ENCODE measurements at regions not wholly inside any gene's neighbourhood (a gene's known extent, or its start where the extent isn't known, plus 50 kb on each side); places are given as distances from the start of the nearest gene placed in this dataset.

DNA sequence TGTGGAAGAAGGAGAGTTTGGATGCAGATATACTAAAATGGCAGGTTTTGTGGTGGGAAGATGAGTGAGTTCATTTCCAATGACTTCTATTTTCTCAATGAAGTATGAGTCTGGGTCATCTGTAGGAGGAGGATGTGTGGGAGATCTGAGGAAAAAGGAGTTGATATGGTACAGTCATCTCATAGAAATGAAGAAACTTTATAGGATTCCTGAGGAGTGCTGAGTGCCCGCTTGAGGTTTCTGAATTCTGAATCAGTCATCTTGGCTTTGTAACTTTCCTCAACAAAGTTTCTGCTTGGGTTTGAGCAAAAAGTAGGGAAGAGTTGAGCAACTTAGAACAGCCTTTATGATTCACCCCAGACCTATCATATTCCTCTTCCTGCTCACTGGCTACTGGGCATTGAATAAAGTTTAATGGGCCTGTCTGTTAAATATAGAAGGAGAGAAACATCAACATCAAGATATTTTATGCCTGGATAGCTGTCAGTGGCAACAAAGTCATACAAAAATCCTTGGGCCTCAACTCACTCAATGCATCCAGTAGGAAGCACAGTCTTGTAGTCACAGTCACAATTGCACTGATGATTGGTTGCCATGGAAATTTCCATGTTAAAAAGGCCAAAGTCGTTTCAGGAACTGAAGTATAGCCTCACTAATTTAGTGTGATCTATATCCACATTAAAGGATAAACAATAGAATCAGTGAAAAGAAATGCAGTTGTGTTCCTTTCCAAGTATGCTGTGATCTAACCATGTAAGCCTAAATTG, 284.7 kb downstream of the DUSP6 start:
- H3K4me2 ChIP-seq (ENCODE audit: low read length) = no peak overlapping the region
- TF ChIP-seq, protein P1, sequence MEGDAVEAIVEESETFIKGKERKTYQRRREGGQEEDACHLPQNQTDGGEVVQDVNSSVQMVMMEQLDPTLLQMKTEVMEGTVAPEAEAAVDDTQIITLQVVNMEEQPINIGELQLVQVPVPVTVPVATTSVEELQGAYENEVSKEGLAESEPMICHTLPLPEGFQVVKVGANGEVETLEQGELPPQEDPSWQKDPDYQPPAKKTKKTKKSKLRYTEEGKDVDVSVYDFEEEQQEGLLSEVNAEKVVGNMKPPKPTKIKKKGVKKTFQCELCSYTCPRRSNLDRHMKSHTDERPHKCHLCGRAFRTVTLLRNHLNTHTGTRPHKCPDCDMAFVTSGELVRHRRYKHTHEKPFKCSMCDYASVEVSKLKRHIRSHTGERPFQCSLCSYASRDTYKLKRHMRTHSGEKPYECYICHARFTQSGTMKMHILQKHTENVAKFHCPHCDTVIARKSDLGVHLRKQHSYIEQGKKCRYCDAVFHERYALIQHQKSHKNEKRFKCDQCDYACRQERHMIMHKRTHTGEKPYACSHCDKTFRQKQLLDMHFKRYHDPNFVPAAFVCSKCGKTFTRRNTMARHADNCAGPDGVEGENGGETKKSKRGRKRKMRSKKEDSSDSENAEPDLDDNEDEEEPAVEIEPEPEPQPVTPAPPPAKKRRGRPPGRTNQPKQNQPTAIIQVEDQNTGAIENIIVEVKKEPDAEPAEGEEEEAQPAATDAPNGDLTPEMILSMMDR (IDR thresholded peaks at IDR 0.05; ENCODE audit: low read depth, low read length, poor library complexity, severe bottlenecking) = no peak
- no peak for TF ChIP-seq EZH2phosphoT487 (IDR thresholded peaks at IDR 0.05; ENCODE audit: borderline replicate concordance, low read length)
- H3K36me3 ChIP-seq (ENCODE audit: control insufficient read depth, low read length) = no peaks in the 10 kb centered on the region

DNA sequence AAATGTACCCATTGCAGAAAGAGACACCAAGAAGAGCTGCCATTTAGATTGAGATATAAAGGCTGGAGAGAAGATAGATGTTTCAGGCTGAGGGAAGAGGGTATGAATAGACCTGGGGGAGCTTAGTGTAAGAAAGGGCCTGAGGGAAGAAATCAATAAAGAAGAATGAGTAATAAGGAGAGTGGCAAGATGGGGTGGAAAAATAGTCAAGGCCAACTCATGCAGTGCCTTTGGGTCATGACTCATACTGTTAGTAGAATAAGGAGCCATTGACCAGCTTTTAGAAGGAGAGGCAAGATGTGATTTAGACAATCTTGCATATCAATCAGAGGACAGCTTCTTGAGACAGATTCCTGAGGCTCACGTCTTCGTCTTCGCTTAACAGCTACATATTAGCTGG, 287.5 kb downstream of the DUSP6 start:
- H3K36me3 ChIP-seq (ENCODE audit: control insufficient read depth, low read length) = no peaks in the 10 kb centered on the region
- no peak overlapping the region for H3K27ac ChIP-seq (ENCODE audit: low read depth, low read length)
- H4K20me1 ChIP-seq (ENCODE audit: control insufficient read depth, insufficient read depth, low read depth, low read length) = no peaks in the 10 kb centered on the region
- H3K4me2 ChIP-seq (ENCODE audit: low read length) = no peak overlapping the region
- no peaks in the 10 kb centered on the region for H3K9me3 ChIP-seq (ENCODE audit: control insufficient read depth, insufficient read depth, low read length)
- H3K79me2 ChIP-seq (ENCODE audit: control insufficient read depth, low read length) = no peaks in the 10 kb centered on the region
- no peak for TF ChIP-seq EZH2phosphoT487 (IDR thresholded peaks at IDR 0.05; ENCODE audit: borderline replicate concordance, low read length)
- TF ChIP-seq, protein P1 (IDR thresholded peaks at IDR 0.05; ENCODE audit: low read depth, low read length, poor library complexity, severe bottlenecking) = no peak
- H3K27me3 ChIP-seq (ENCODE audit: control insufficient read depth, low read length) = no peaks in the 10 kb centered on the region
- no peak overlapping the region for H3K4me3 ChIP-seq (ENCODE audit: low read length)
- no peaks in the 10 kb centered on the region for H3F3A ChIP-seq (ENCODE audit: control insufficient read depth, insufficient read depth)
- no peaks in the 10 kb centered on the region for H3K4me1 ChIP-seq (ENCODE audit: control insufficient read depth, low read length)
- H3K9me2 ChIP-seq (replicated peaks; ENCODE audit: control insufficient read depth, low read length) = no peaks in the 10 kb centered on the region

More for the DNA sequence above, 284.7 kb downstream of the DUSP6 start:
- no peak overlapping the region for H3K4me3 ChIP-seq (ENCODE audit: low read length)
- no peaks in the 10 kb centered on the region for H3K9me3 ChIP-seq (ENCODE audit: control insufficient read depth, insufficient read depth, low read length)
- no peaks in the 10 kb centered on the region for H3K79me2 ChIP-seq (ENCODE audit: control insufficient read depth, low read length)
- no peak overlapping the region for H3K27ac ChIP-seq (ENCODE audit: low read depth, low read length)
- H3K9me2 ChIP-seq (replicated peaks; ENCODE audit: control insufficient read depth, low read length) = no peaks in the 10 kb centered on the region
- no peaks in the 10 kb centered on the region for H3F3A ChIP-seq (ENCODE audit: control insufficient read depth, insufficient read depth)
- no peaks in the 10 kb centered on the region for H4K20me1 ChIP-seq (ENCODE audit: control insufficient read depth, insufficient read depth, low read depth, low read length)
- no peaks in the 10 kb centered on the region for H3K4me1 ChIP-seq (ENCODE audit: control insufficient read depth, low read length)
- H3K27me3 ChIP-seq (ENCODE audit: control insufficient read depth, low read length) = no peaks in the 10 kb centered on the region

DNA sequence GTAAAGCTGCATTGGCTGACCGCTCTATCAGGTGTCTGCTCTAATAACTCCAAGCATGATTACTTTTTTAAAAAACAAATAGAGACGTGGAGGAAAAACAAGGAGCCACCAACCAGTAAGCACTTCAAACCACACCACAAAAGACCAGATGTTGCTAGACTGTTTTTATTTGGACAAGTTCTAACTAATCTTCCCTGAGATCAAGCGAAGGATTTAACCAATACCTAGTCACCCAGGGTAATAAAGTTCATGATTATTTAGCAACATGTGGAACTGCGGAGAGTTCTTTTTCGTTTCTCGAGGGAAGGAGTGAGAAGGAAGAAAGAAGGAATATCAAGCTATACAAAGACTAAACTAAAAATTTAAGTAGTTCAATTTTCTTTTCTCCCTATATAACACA, 288.1 kb downstream of the DUSP6 start:
- H3K4me2 ChIP-seq (ENCODE audit: low read length) = no peak overlapping the region
- H3K9me2 ChIP-seq (replicated peaks; ENCODE audit: control insufficient read depth, low read length) = no peaks in the 10 kb centered on the region
- H3K27ac ChIP-seq (ENCODE audit: low read depth, low read length) = no peak overlapping the region
- H3K27me3 ChIP-seq (ENCODE audit: control insufficient read depth, low read length) = no peaks in the 10 kb centered on the region
- H3K4me3 ChIP-seq (ENCODE audit: low read length) = no peak overlapping the region
- H3F3A ChIP-seq (ENCODE audit: control insufficient read depth, insufficient read depth) = no peaks in the 10 kb centered on the region
- no peak for TF ChIP-seq EZH2phosphoT487 (IDR thresholded peaks at IDR 0.05; ENCODE audit: borderline replicate concordance, low read length)
- TF ChIP-seq, protein P1 (IDR thresholded peaks at IDR 0.05; ENCODE audit: low read depth, low read length, poor library complexity, severe bottlenecking) = no peak
- no peaks in the 10 kb centered on the region for H3K79me2 ChIP-seq (ENCODE audit: control insufficient read depth, low read length)
- no peaks in the 10 kb centered on the region for H3K36me3 ChIP-seq (ENCODE audit: control insufficient read depth, low read length)
- H3K4me1 ChIP-seq (ENCODE audit: control insufficient read depth, low read length) = no peaks in the 10 kb centered on the region
- no peaks in the 10 kb centered on the region for H4K20me1 ChIP-seq (ENCODE audit: control insufficient read depth, insufficient read depth, low read depth, low read length)
- no peaks in the 10 kb centered on the region for H3K9me3 ChIP-seq (ENCODE audit: control insufficient read depth, insufficient read depth, low read length)

All from DOHH2 (cell line).